GM19043 (cell line): ENCODE measurements at regions not wholly inside any gene's neighbourhood (a gene's known extent, or its start where the extent isn't known, plus 50 kb on each side); places are given as distances from the start of the nearest gene placed in this dataset.
"Not testable (repeated sequence)": the region's sequence is repeated elsewhere in the genome, so short reads cannot be mapped to it uniquely, and the experiment has no call there.

Experiments
- ATAC-seq: cut with Tn5 transposase; IDR thresholded peaks from one replicate; pipeline ENCODE4 v1.9.1; 2021; ENCODE audit warnings: low read depth; ENCODE audit not compliant: unreplicated experiment

- no peak for ATAC-seq
Measured at GRCh38 chr5:125476901-125477585, 730.6 kb upstream of the ZNF608 start.

- ATAC-seq: no peak
Measured at GRCh38 chr5:125477586-125477975, 731.1 kb upstream of the ZNF608 start.

- ATAC-seq: no peak
Measured at GRCh38 chr5:125478599-125478998, 732.2 kb upstream of the ZNF608 start.

GRCh38 chr5:125480911-125481310 is 734.5 kb upstream of the ZNF608 start:
- ATAC-seq: no peak

GRCh38 chr5:125481506-125482465 is 735.3 kb upstream of the ZNF608 start:
- no peak for ATAC-seq

GRCh38 chr5:125483609-125484008 is 737.2 kb upstream of the ZNF608 start:
- no peak for ATAC-seq

- no peak for ATAC-seq
Measured at GRCh38 chr5:125484272-125484741, 737.9 kb upstream of the ZNF608 start.

GRCh38 chr5:125484742-125485641 is 738.6 kb upstream of the ZNF608 start:
- no peak for ATAC-seq

- no peak for ATAC-seq
Measured at GRCh38 chr5:125485771-125486170, 739.3 kb upstream of the ZNF608 start.

GRCh38 chr5:125486634-125487033 is 740.2 kb upstream of the ZNF608 start:
- ATAC-seq: no peak

GRCh38 chr5:125487231-125487630 is 740.8 kb upstream of the ZNF608 start:
- ATAC-seq: no peak

GRCh38 chr5:125487652-125488051 is 741.2 kb upstream of the ZNF608 start:
- not testable (repeated sequence) for ATAC-seq

GRCh38 chr5:125489146-125489545 is 742.7 kb upstream of the ZNF608 start:
- ATAC-seq: no peak

GRCh38 chr5:125491986-125492492 is 745.6 kb upstream of the ZNF608 start:
- no peak for ATAC-seq

GRCh38 chr5:125492977-125493376 is 746.5 kb upstream of the ZNF608 start:
- ATAC-seq: no peak

GRCh38 chr5:125496393-125496792 is 750.0 kb upstream of the ZNF608 start:
- ATAC-seq: no peak

- ATAC-seq: no peak
Measured at GRCh38 chr5:125497651-125498050, 751.2 kb upstream of the ZNF608 start.

- no peak for ATAC-seq
Measured at GRCh38 chr5:125499636-125500332, 753.3 kb upstream of the ZNF608 start.

- no peak for ATAC-seq
Measured at GRCh38 chr5:125501396-125501795, 755.0 kb upstream of the ZNF608 start.

- ATAC-seq: no peak
Measured at GRCh38 chr5:125503946-125504345, 757.5 kb upstream of the ZNF608 start.
